Panc1 (cell line): ENCODE measurements at regions not wholly inside any gene's neighbourhood (a gene's known extent, or its start where the extent isn't known, plus 50 kb on each side); places are given as distances from the start of the nearest gene placed in this dataset.
A peak's percentile ranks its signal among the peaks of the same experiment; 100 is the strongest.

ENCODE experiments used
- ATAC-seq: fragments of 200-7000 bp; cut with Tn5 transposase; 2 replicates; pipeline ENCODE4 v1.9.1; 2020; ENCODE audit warnings: mild to moderate bottlenecking, moderate library complexity
- BruUV-seq: library from RNA; stranded (reverse); fragments of 400-500 nt; replicated peaks from 2 replicates; lab custom pipeline; 2021; lab: Mats Ljungman, UMichigan
- CTCF ChIA-PET: fragments of 300-600 bp; sonication (Branson Sonifier 250); formaldehyde crosslinking; loops from one replicate; lab custom pipeline; 2022; ENCODE audit warnings: antibody characterized with exemption; lab: Charles Lee
- POLR2A ChIA-PET: fragments of 300-600 bp; sonication (Branson Sonifier 250); formaldehyde crosslinking; loops from one replicate; lab custom pipeline; 2022; ENCODE audit warnings: antibody characterized with exemption; lab: Charles Lee
- DNase-seq: peaks from one replicate; pipeline ENCODE4 v3.0.0-alpha.2; 2010; ENCODE audit warnings: low read depth, low spot score
- H3K27ac ChIP-seq: 2 replicates; pipeline ENCODE4 v1.5.1; 2011; ENCODE audit warnings: mild to moderate bottlenecking, low read length, inconsistent platforms
- H3K27me3 ChIP-seq: fragments of 200-500 bp; sonication (Bioruptor generic); 2 replicates; pipeline ENCODE4 v1.6.0; 2014; ENCODE audit warnings: low read length, inconsistent platforms; ENCODE audit not compliant: control insufficient read depth, insufficient read depth
- H3K36me3 ChIP-seq: fragments of 200-500 bp; sonication (Bioruptor generic); 2 replicates; pipeline ENCODE4 v1.5.1; 2014; ENCODE audit warnings: inconsistent platforms, mild to moderate bottlenecking, low read length, moderate library complexity; ENCODE audit not compliant: control insufficient read depth, insufficient read depth
- H3K4me1 ChIP-seq: 2 replicates; pipeline ENCODE4 v1.5.1; 2011; ENCODE audit warnings: inconsistent platforms, mild to moderate bottlenecking, low read length, moderate library complexity; ENCODE audit not compliant: control insufficient read depth, insufficient read depth
- H3K4me3 ChIP-seq, 2 experiments: 2 replicates each; pipeline ENCODE4 v1.5.1; 2011 to 2012; ENCODE audit warnings: low read depth in 2 of 2, low read length in 2 of 2, mild to moderate bottlenecking in 2 of 2, inconsistent platforms in 1 of 2, moderate library complexity in 1 of 2
- H3K9me3 ChIP-seq: fragments of 200-500 bp; sonication (Bioruptor generic); 2 replicates; pipeline ENCODE4 v1.5.1; 2014; ENCODE audit warnings: low read depth, mild to moderate bottlenecking, inconsistent platforms, low read length, moderate library complexity; ENCODE audit not compliant: control insufficient read depth, insufficient read depth
- POLR2AphosphoS5 ChIP-seq: IDR thresholded peaks from 2 replicates; pipeline ENCODE4 v1.6.1; 2012; ENCODE audit warnings: mild to moderate bottlenecking, low read depth, low read length, moderate library complexity
- SIN3A ChIP-seq: IDR thresholded peaks from 2 replicates; pipeline ENCODE4 v1.6.1; 2012; ENCODE audit warnings: low read depth, mild to moderate bottlenecking, low read length, moderate library complexity, borderline replicate concordance; ENCODE audit not compliant: insufficient read depth
- TCF7L2 ChIP-seq: IDR thresholded peaks from 2 replicates; pipeline ENCODE4 v1.6.1; 2011; ENCODE audit warnings: mild to moderate bottlenecking, low read depth, low read length, inconsistent platforms
- in situ Hi-C: cut with HindIII; loops from 2 replicates; pipeline ENCODE4 v1.10.0; 2016; ENCODE audit warnings: low sequenced_read_pairs, low pct_unique_long_range_greater_than_20kb
- intact Hi-C: fragments of 100-400 bp; cut with micrococcal nuclease; formaldehyde crosslinking; loops from one replicate; pipeline ENCODE4 v1.10.0; 2022; ENCODE audit not compliant: unreplicated experiment
- TF ChIP-seq, protein P1 (sequence below): fragments of 450-650 bp; IDR thresholded peaks from 2 replicates; pipeline ENCODE4 v1.5.1; 2017; ENCODE audit warnings: mild to moderate bottlenecking
- TF ChIP-seq, protein P2 (sequence below), 2 experiments: IDR thresholded peaks; 2 replicates each; pipeline ENCODE4 v1.6.1; 2011 to 2012; ENCODE audit warnings: low read depth in 2 of 2, control low read depth in 1 of 2, low read length in 1 of 2, mild to moderate bottlenecking in 1 of 2, moderate library complexity in 1 of 2; ENCODE audit not compliant: insufficient read depth in 1 of 2

DNA sequence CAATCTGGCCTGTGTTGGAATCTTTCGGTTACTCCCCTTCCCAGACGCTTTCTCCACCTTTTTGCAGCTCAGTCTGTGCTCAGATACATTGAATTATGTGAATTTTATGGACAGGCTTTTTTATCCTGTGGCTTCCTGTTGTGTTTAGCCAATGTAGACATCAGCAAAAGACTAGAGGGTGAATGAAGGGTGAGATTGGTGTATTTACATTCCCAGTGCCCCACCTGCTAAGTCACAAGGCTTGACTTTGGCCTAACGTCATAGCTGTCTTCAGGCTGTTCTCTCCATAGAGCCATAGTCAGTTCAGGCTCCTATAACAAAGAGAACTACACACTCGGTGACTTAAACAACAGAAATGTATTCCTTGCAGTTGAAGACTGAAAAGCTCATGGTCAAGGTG, 97.5 kb upstream of the FSHB start:
- no TSS peak for BruUV-seq
- in situ Hi-C loops, result no loop called here

DNA sequence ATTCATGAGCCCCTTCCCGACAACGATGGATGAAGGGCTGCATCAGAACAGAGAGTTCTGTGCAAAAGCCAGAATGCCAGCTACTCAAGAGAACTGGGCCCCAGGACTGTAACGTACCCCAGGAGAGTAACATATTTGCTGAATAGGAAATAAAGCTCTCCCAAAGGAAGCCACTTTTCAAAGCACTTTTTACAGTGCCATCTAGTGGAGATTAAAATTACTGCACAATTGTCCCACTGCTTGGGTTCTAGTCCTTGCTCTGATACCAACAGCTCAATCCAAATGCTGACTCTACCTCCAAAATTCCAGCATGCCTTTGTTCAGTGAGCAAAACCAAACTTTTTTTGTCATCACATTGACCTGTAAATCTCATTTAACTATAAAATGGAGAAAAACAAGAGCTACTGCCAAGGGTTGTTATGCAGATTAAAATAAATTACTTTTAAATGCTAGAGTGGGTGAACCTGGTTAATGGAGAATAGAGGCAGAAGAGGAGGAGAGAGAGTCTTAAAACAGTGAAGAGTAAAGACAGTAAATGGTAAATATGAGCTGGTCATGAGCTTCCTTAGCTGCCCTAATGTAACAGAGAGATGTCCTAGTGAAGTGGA, 87.6 kb upstream of the FSHB start:
- CTCF ChIA-PET, result interaction anchor here (1.0 kb wide), 1 partner anchor 695 kb away, joined by 5 read pairs; no protein-coding TSS in a partner anchor
- DNase-seq (peak; percentile 25), ATAC-seq (no peak)
- Histone ChIP-seq H3K27ac (no peak overlapping the region), H3K4me1 (no peaks in the 10 kb centered on the region), H3K27me3 (no peaks in the 10 kb centered on the region), H3K4me3 (no peak overlapping the region), H3K36me3 (no peaks in the 10 kb centered on the region), H3K9me3 (no peaks in the 10 kb centered on the region)
- in situ Hi-C loops, result no loop called here
- POLR2A ChIA-PET, result no interaction called here
- BruUV-seq, result no TSS peak
- TF ChIP-seq, protein P1, sequence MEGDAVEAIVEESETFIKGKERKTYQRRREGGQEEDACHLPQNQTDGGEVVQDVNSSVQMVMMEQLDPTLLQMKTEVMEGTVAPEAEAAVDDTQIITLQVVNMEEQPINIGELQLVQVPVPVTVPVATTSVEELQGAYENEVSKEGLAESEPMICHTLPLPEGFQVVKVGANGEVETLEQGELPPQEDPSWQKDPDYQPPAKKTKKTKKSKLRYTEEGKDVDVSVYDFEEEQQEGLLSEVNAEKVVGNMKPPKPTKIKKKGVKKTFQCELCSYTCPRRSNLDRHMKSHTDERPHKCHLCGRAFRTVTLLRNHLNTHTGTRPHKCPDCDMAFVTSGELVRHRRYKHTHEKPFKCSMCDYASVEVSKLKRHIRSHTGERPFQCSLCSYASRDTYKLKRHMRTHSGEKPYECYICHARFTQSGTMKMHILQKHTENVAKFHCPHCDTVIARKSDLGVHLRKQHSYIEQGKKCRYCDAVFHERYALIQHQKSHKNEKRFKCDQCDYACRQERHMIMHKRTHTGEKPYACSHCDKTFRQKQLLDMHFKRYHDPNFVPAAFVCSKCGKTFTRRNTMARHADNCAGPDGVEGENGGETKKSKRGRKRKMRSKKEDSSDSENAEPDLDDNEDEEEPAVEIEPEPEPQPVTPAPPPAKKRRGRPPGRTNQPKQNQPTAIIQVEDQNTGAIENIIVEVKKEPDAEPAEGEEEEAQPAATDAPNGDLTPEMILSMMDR, result peak; percentile 76
- TF ChIP-seq TCF7L2, result no peak
- intact Hi-C loops, result loop anchor here (2.0 to 5.0 kb wide), 2 partner anchors 694 to 711 kb away; no protein-coding TSS in a partner anchor

More for the DNA sequence above, 97.5 kb upstream of the FSHB start:
- Histone ChIP-seq H3K4me1 (no peaks in the 10 kb centered on the region), H3K9me3 (no peaks in the 10 kb centered on the region), H3K27me3 (no peaks in the 10 kb centered on the region), H3K4me3 (no peak overlapping the region), H3K27ac (no peak overlapping the region), H3K36me3 (no peaks in the 10 kb centered on the region)
- no peak for ATAC-seq
- ChIA-PET CTCF (no interaction called here), POLR2A (no interaction called here)
- TF ChIP-seq, protein P2, sequence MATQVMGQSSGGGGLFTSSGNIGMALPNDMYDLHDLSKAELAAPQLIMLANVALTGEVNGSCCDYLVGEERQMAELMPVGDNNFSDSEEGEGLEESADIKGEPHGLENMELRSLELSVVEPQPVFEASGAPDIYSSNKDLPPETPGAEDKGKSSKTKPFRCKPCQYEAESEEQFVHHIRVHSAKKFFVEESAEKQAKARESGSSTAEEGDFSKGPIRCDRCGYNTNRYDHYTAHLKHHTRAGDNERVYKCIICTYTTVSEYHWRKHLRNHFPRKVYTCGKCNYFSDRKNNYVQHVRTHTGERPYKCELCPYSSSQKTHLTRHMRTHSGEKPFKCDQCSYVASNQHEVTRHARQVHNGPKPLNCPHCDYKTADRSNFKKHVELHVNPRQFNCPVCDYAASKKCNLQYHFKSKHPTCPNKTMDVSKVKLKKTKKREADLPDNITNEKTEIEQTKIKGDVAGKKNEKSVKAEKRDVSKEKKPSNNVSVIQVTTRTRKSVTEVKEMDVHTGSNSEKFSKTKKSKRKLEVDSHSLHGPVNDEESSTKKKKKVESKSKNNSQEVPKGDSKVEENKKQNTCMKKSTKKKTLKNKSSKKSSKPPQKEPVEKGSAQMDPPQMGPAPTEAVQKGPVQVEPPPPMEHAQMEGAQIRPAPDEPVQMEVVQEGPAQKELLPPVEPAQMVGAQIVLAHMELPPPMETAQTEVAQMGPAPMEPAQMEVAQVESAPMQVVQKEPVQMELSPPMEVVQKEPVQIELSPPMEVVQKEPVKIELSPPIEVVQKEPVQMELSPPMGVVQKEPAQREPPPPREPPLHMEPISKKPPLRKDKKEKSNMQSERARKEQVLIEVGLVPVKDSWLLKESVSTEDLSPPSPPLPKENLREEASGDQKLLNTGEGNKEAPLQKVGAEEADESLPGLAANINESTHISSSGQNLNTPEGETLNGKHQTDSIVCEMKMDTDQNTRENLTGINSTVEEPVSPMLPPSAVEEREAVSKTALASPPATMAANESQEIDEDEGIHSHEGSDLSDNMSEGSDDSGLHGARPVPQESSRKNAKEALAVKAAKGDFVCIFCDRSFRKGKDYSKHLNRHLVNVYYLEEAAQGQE (IDR thresholded peaks at IDR 0.05; ENCODE audit: insufficient read depth in 1 of 2, low read depth in 2 of 2, low read length in 1 of 2), result no peak
- TF ChIP-seq, protein P1, result no peak
- TF ChIP-seq TCF7L2, result no peak
- no peak for TF ChIP-seq SIN3A
- TF ChIP-seq POLR2AphosphoS5, result no peak
- no peak for DNase-seq
- intact Hi-C loops, result no loop called here
